SK-N-SH treated with all-trans-retinoic acid at 6 μM for 48 hours (cell line): ENCODE measurements at regions not wholly inside any gene's neighbourhood (a gene's known extent, or its start where the extent isn't known, plus 50 kb on each side); places are given as distances from the start of the nearest gene placed in this dataset.

Source experiments
- ARNTL ChIP-seq: fragments of 450-650 bp; formaldehyde crosslinking; IDR thresholded peaks from 2 replicates; pipeline ENCODE4 v1.5.0; 2020; ENCODE audit warnings: low read depth, mild to moderate bottlenecking, moderate library complexity, borderline replicate concordance
- PPARA ChIP-seq: fragments of 250-450 bp; sonication (Bioruptor Pico); IDR thresholded peaks from 2 replicates; pipeline ENCODE4 v1.5.0; 2020; ENCODE audit warnings: mild to moderate bottlenecking, borderline replicate concordance
- RARB ChIP-seq: fragments of 250-450 bp; sonication (Bioruptor Pico); IDR thresholded peaks from 2 replicates; pipeline ENCODE4 v1.8.0; 2021; ENCODE audit warnings: mild to moderate bottlenecking, moderate library complexity
- TOX ChIP-seq: fragments of 250-450 bp; sonication (Bioruptor Pico); IDR thresholded peaks from 2 replicates; pipeline ENCODE4 v1.8.0; 2021; ENCODE audit warnings: mild to moderate bottlenecking, moderate library complexity, borderline replicate concordance
- ZFP3 ChIP-seq: fragments of 250-450 bp; sonication (Bioruptor Pico); IDR thresholded peaks from 2 replicates; pipeline ENCODE4 v1.5.0; 2020; ENCODE audit warnings: mild to moderate bottlenecking, moderate library complexity
- ZNF8 ChIP-seq: fragments of 450-650 bp; formaldehyde crosslinking; IDR thresholded peaks from 2 replicates; pipeline ENCODE4 v1.5.0; 2020; ENCODE audit warnings: mild to moderate bottlenecking, moderate library complexity
- TF ChIP-seq, protein P1 (sequence below): fragments of 250-450 bp; sonication (Bioruptor Pico); IDR thresholded peaks from 2 replicates; pipeline ENCODE4 v1.8.0; 2020; ENCODE audit warnings: mild to moderate bottlenecking, moderate library complexity, borderline replicate concordance
- TF ChIP-seq, protein P2 (sequence below): fragments of 250-450 bp; sonication (Bioruptor Pico); IDR thresholded peaks from 2 replicates; pipeline ENCODE4 v1.8.0; 2021; ENCODE audit warnings: low read depth, mild to moderate bottlenecking, moderate library complexity, borderline replicate concordance
- TF ChIP-seq, protein P3 (sequence below): fragments of 250-450 bp; sonication (Bioruptor Pico); IDR thresholded peaks from 2 replicates; pipeline ENCODE4 v1.5.1; 2020; ENCODE audit warnings: low read depth, mild to moderate bottlenecking, moderate library complexity
- TF ChIP-seq, protein P4 (sequence below): fragments of 250-450 bp; sonication (Bioruptor Pico); IDR thresholded peaks from 2 replicates; pipeline ENCODE4 v1.5.1; 2021; ENCODE audit warnings: mild to moderate bottlenecking, moderate library complexity

DNA sequence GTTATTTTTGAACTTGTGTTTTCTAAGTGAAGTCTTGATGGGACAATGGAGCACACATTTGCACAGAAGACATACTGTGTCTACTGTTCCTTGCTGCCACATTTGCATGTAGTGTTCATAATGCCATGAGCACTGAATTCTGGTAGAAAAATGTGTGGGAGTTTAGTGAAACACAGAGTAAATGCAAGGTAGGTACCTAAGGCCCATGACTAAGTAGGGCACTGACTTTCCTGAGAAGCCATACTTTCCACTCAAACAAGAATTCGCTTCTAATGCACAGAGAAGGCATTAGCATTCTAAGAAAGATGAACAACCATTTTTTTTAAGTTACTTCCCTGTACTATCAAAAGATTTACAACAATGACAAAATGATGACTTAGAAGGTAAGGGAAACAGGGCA, 282.2 kb downstream of the MAN2A1 start:
- TF ChIP-seq, protein P1, sequence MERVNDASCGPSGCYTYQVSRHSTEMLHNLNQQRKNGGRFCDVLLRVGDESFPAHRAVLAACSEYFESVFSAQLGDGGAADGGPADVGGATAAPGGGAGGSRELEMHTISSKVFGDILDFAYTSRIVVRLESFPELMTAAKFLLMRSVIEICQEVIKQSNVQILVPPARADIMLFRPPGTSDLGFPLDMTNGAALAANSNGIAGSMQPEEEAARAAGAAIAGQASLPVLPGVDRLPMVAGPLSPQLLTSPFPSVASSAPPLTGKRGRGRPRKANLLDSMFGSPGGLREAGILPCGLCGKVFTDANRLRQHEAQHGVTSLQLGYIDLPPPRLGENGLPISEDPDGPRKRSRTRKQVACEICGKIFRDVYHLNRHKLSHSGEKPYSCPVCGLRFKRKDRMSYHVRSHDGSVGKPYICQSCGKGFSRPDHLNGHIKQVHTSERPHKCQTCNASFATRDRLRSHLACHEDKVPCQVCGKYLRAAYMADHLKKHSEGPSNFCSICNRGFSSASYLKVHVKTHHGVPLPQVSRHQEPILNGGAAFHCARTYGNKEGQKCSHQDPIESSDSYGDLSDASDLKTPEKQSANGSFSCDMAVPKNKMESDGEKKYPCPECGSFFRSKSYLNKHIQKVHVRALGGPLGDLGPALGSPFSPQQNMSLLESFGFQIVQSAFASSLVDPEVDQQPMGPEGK (CRISPR knock-in tag) = no peak
- TF ChIP-seq, protein P2, sequence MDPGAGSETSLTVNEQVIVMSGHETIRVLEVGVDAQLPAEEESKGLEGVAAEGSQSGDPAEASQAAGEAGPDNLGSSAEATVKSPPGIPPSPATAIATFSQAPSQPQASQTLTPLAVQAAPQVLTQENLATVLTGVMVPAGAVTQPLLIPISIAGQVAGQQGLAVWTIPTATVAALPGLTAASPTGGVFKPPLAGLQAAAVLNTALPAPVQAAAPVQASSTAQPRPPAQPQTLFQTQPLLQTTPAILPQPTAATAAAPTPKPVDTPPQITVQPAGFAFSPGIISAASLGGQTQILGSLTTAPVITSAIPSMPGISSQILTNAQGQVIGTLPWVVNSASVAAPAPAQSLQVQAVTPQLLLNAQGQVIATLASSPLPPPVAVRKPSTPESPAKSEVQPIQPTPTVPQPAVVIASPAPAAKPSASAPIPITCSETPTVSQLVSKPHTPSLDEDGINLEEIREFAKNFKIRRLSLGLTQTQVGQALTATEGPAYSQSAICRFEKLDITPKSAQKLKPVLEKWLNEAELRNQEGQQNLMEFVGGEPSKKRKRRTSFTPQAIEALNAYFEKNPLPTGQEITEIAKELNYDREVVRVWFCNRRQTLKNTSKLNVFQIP (CRISPR knock-in tag) = no peak
- TF ChIP-seq, protein P3, sequence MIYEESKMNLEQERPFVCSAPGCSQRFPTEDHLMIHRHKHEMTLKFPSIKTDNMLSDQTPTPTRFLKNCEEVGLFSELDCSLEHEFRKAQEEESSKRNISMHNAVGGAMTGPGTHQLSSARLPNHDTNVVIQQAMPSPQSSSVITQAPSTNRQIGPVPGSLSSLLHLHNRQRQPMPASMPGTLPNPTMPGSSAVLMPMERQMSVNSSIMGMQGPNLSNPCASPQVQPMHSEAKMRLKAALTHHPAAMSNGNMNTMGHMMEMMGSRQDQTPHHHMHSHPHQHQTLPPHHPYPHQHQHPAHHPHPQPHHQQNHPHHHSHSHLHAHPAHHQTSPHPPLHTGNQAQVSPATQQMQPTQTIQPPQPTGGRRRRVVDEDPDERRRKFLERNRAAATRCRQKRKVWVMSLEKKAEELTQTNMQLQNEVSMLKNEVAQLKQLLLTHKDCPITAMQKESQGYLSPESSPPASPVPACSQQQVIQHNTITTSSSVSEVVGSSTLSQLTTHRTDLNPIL = no peak
- TF ChIP-seq RARB (CRISPR knock-in tag) (no peak), ARNTL (CRISPR knock-in tag) (no peak), ZNF8 (CRISPR knock-in tag) (no peak), TOX (CRISPR knock-in tag) (no peak), PPARA (CRISPR knock-in tag) (no peak), ZFP3 (CRISPR knock-in tag) (no peak)
- TF ChIP-seq, protein P4, sequence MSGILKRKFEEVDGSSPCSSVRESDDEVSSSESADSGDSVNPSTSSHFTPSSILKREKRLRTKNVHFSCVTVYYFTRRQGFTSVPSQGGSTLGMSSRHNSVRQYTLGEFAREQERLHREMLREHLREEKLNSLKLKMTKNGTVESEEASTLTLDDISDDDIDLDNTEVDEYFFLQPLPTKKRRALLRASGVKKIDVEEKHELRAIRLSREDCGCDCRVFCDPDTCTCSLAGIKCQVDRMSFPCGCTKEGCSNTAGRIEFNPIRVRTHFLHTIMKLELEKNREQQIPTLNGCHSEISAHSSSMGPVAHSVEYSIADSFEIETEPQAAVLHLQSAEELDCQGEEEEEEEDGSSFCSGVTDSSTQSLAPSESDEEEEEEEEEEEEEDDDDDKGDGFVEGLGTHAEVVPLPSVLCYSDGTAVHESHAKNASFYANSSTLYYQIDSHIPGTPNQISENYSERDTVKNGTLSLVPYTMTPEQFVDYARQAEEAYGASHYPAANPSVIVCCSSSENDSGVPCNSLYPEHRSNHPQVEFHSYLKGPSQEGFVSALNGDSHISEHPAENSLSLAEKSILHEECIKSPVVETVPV = no peak
